Esophagus muscularis mucosa (tissue), 3 donors: ENCODE measurements at regions not wholly inside any gene's neighbourhood (a gene's known extent, or its start where the extent isn't known, plus 50 kb on each side); places are given as distances from the start of the nearest gene placed in this dataset.

ENCODE experiments used
- POLR2A ChIP-seq: fragments of 450-650 bp; IDR thresholded peaks from one replicate; pipeline ENCODE4 v1.6.1; 2017; ENCODE audit warnings: antibody characterized with exemption, moderate library complexity, mild to moderate bottlenecking, low read depth
- POLR2AphosphoS5 ChIP-seq, 2 donors: sonication (generic); formaldehyde crosslinking; IDR thresholded peaks; one replicate each; pipeline ENCODE4 v1.6.1; 2017; ENCODE audit warnings: antibody characterized with exemption in 2 of 2
- TF ChIP-seq, protein P1 (sequence below), 3 experiments: fragments of 200-600 bp in 2 of 3; fragments of 450-650 bp in 1 of 3; sonication (generic) in 2 of 3; IDR thresholded peaks; one replicate each; pipeline ENCODE4 v1.5.1; 2017 to 2019; ENCODE audit warnings: antibody characterized with exemption in 3 of 3, mild to moderate bottlenecking in 2 of 3, moderate library complexity in 1 of 3

DNA sequence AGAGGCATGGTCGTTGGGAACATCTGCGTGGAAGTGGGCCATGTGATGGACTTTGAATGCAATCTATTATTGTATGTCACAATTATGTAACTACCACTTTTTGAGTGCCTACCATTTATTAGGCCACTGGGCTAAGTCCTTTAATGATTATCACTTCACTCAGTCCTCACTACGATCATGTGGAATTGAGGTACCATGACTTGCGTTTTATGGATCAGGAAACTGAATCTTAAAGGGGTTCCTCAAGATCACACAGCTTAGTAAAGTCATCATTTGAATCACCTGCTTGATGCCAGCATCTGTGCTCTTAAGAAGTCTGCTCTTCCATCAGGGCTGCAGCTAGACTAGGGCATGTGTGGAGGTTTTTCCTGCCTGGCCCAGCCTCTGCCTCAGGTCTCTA, 136.7 kb downstream of the DAD1 start:
- TF ChIP-seq, protein P1, sequence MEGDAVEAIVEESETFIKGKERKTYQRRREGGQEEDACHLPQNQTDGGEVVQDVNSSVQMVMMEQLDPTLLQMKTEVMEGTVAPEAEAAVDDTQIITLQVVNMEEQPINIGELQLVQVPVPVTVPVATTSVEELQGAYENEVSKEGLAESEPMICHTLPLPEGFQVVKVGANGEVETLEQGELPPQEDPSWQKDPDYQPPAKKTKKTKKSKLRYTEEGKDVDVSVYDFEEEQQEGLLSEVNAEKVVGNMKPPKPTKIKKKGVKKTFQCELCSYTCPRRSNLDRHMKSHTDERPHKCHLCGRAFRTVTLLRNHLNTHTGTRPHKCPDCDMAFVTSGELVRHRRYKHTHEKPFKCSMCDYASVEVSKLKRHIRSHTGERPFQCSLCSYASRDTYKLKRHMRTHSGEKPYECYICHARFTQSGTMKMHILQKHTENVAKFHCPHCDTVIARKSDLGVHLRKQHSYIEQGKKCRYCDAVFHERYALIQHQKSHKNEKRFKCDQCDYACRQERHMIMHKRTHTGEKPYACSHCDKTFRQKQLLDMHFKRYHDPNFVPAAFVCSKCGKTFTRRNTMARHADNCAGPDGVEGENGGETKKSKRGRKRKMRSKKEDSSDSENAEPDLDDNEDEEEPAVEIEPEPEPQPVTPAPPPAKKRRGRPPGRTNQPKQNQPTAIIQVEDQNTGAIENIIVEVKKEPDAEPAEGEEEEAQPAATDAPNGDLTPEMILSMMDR (IDR thresholded peaks at IDR 0.05): no peak
- TF ChIP-seq POLR2A (no peak), POLR2AphosphoS5 (IDR thresholded peaks at IDR 0.05) (no peak)
